B cell (primary cell): ENCODE measurements at regions not wholly inside any gene's neighbourhood (a gene's known extent, or its start where the extent isn't known, plus 50 kb on each side); places are given as distances from the start of the nearest gene placed in this dataset.

Experiments used
- ATAC-seq: fragments of 200-7000 bp; cut with Tn5 transposase; one replicate; pipeline ENCODE4 v1.10.0; 2021; ENCODE audit warnings: low read depth, mild to moderate bottlenecking, moderate number of reproducible peaks, moderate library complexity
- CTCF ChIA-PET: fragments of 350-600 bp; sonication (Branson Sonifier 250); formaldehyde crosslinking; loops from one replicate; lab custom pipeline; 2021; ENCODE audit warnings: antibody characterized with exemption, inconsistent platforms; lab: Charles Lee
- POLR2A ChIA-PET: fragments of 350-600 bp; sonication (Branson Sonifier 250); formaldehyde crosslinking; loops from one replicate; lab custom pipeline; 2021; ENCODE audit warnings: antibody characterized with exemption; lab: Charles Lee
- DNase-seq: peaks from one replicate; pipeline ENCODE4 v3.0.0; 2013
- H2AFZ ChIP-seq: 2 replicates; pipeline ENCODE4 v1.6.1; 2012; ENCODE audit warnings: mild to moderate bottlenecking, low read depth, low read length; ENCODE audit not compliant: insufficient read depth, poor library complexity, severe bottlenecking
- H3K27ac ChIP-seq, 2 donors: 1 replicate in 1 of 2; 2 replicates in 1 of 2; pipeline ENCODE4 v1.5.1; 2012 to 2013; ENCODE audit warnings: low read length in 2 of 2, mild to moderate bottlenecking in 2 of 2, moderate library complexity in 1 of 2
- H3K27me3 ChIP-seq, 4 experiments: fragments of 200-600 bp in 1 of 4; sonication (generic) in 1 of 4; replicated peaks in 1 of 4; 1 replicate in 2 of 4; 2 replicates in 2 of 4; pipeline versions ENCODE4 v1.6.1 to v1.7.0; 2013 to 2016; ENCODE audit warnings: low read length in 3 of 4, mild to moderate bottlenecking in 2 of 4, mixed read lengths in 1 of 4, moderate library complexity in 1 of 4; ENCODE audit not compliant: insufficient read depth in 4 of 4, control insufficient read depth in 3 of 4; ENCODE audit errors: control extremely low read depth in 1 of 4
- H3K36me3 ChIP-seq, 2 experiments: replicated peaks in 1 of 2; 1 replicate in 1 of 2; 2 replicates in 1 of 2; pipeline versions ENCODE4 v1.6.1 to v1.7.1; 2013; ENCODE audit warnings: low read length in 1 of 2; ENCODE audit not compliant: insufficient read depth in 2 of 2, control insufficient read depth in 1 of 2; ENCODE audit errors: control extremely low read depth in 1 of 2, extremely low read depth in 1 of 2
- H3K4me1 ChIP-seq, 2 donors: fragments of 200-600 bp in 1 of 2; sonication (generic) in 1 of 2; 1 replicate in 1 of 2; 2 replicates in 1 of 2; pipeline versions ENCODE4 v1.5.1 to v1.6.1; 2013 to 2017; ENCODE audit warnings: low read length in 2 of 2; ENCODE audit not compliant: control insufficient read depth in 2 of 2, insufficient read depth in 2 of 2
- H3K4me2 ChIP-seq: replicated peaks from 2 replicates; pipeline ENCODE3; 2012; ENCODE audit warnings: mild to moderate bottlenecking, low read depth, low read length; ENCODE audit not compliant: poor library complexity, severe bottlenecking
- H3K4me3 ChIP-seq, 5 experiments: fragments of 200-600 bp in 1 of 5; sonication (generic) in 1 of 5; 1 replicate in 3 of 5; 2 replicates in 2 of 5; pipeline versions ENCODE4 v1.5.1 to v1.7.0; 2011 to 2016; ENCODE audit warnings: low read length in 4 of 5, mild to moderate bottlenecking in 4 of 5, low read depth in 2 of 5, control low read depth in 1 of 5, moderate library complexity in 1 of 5; ENCODE audit not compliant: insufficient read depth in 1 of 5; ENCODE audit errors: control extremely low read depth in 1 of 5, extremely low read depth in 1 of 5
- H3K79me2 ChIP-seq: fragments of 200-600 bp; sonication (generic); one replicate; pipeline ENCODE4 v1.6.0; 2016; ENCODE audit warnings: low read length; ENCODE audit not compliant: control insufficient read depth, insufficient read depth
- H3K9ac ChIP-seq: fragments of 200-600 bp; sonication (generic); 2 replicates; pipeline ENCODE4 v1.6.1; 2017; ENCODE audit warnings: mild to moderate bottlenecking, low read length, moderate library complexity
- H3K9me3 ChIP-seq, 3 donors: one replicate each; pipeline versions ENCODE4 v1.6.1 to v1.7.1; 2013; ENCODE audit warnings: low read length in 2 of 3; ENCODE audit not compliant: control insufficient read depth in 2 of 3, insufficient read depth in 1 of 3; ENCODE audit errors: control extremely low read depth in 1 of 3
- H4K20me1 ChIP-seq: 2 replicates; pipeline ENCODE4 v1.6.0; 2012; ENCODE audit warnings: mild to moderate bottlenecking, low read length; ENCODE audit not compliant: insufficient read depth, control insufficient read depth, poor library complexity, severe bottlenecking
- H3K27ac Mint-ChIP-seq: one replicate; pipeline ENCODE4 v1.8.0; 2021; ENCODE audit warnings: mixed read lengths
- H3K27me3 Mint-ChIP-seq: one replicate; pipeline ENCODE4 v1.8.0; 2021; ENCODE audit warnings: mixed read lengths
- H3K4me1 Mint-ChIP-seq: one replicate; pipeline ENCODE4 v1.8.0; 2021; ENCODE audit warnings: mixed read lengths
- H3K4me3 Mint-ChIP-seq: one replicate; pipeline ENCODE4 v1.8.0; 2021; ENCODE audit warnings: mixed read lengths
- H3K9me3 Mint-ChIP-seq: one replicate; pipeline ENCODE4 v1.8.0; 2022; ENCODE audit warnings: mixed read lengths; ENCODE audit not compliant: insufficient read depth
- CTCF ChIP-seq: fragments of 200-600 bp; IDR thresholded peaks from one replicate; pipeline ENCODE4 v1.8.0; 2022; ENCODE audit warnings: antibody characterized with exemption, mild to moderate bottlenecking
- EZH2 ChIP-seq: IDR thresholded peaks from 2 replicates; pipeline ENCODE4 v1.6.1; 2012; ENCODE audit warnings: borderline replicate concordance, low read depth, mild to moderate bottlenecking, moderate library complexity, low read length; ENCODE audit not compliant: insufficient read depth, poor library complexity, severe bottlenecking
- WGBS: methylation state at CpG from one replicate; pipeline ENCODE4 v1.1.5; 2013; ENCODE audit warnings: missing lambda C conversion rate; ENCODE audit not compliant: insufficient coverage; 5-methylcytosine and 5-hydroxymethylcytosine counted together
- intact Hi-C: fragments of 100-400 bp; cut with micrococcal nuclease; formaldehyde crosslinking; loops from one replicate; pipeline ENCODE4 v1.10.0; 2022

- Histone ChIP-seq H3K27ac (no peak overlapping the region), H3K27me3 (no peaks in the 10 kb centered on the region), H3K36me3 (no peaks in the 10 kb centered on the region), H3K4me1 (no peaks in the 10 kb centered on the region), H2AFZ (no peak overlapping the region), H3K9me3 (peaks cover 0 to 7% (median 0%) of the 10 kb centered on the region in 3 donors), H4K20me1 (no peaks in the 10 kb centered on the region), H3K9ac (no peak overlapping the region), H3K4me2 (no peak overlapping the region), H3K4me3 (no peak overlapping the region), H3K79me2 (no peaks in the 10 kb centered on the region)
- ATAC-seq, result no peak
- intact Hi-C loops, result no loop called here
- TF ChIP-seq CTCF, result no peak
- TF ChIP-seq EZH2, result no peak
- no peaks in the 10 kb centered on the region for H3K9me3 Mint-ChIP-seq
- 84% methylated on average over 4 of the region's 5 CpGs for WGBS
- H3K27ac Mint-ChIP-seq, result no peak overlapping the region
- no peak overlapping the region for H3K4me3 Mint-ChIP-seq
- DNase-seq, result no peak
- CTCF ChIA-PET, result no interaction called here
- POLR2A ChIA-PET, result no interaction called here
- no peaks in the 10 kb centered on the region for H3K27me3 Mint-ChIP-seq
- no peaks in the 10 kb centered on the region for H3K4me1 Mint-ChIP-seq
Observed at GRCh38 chr2:239598732-239599090, 197.9 kb upstream of the HDAC4 start.

GRCh38 chr2:239598011-239598731, 197.4 kb upstream of the HDAC4 start:
- ATAC-seq, result no peak

More at GRCh38 chr2:239598011-239598731, 197.4 kb upstream of the HDAC4 start:
- no peaks in the 10 kb centered on the region for H4K20me1 ChIP-seq
- no peak overlapping the region for H3K4me2 ChIP-seq
- no peaks in the 10 kb centered on the region for H3K36me3 ChIP-seq
- no peaks in the 10 kb centered on the region for H3K27me3 ChIP-seq
- Mint-ChIP-seq H3K4me1 (no peaks in the 10 kb centered on the region), H3K9me3 (no peaks in the 10 kb centered on the region), H3K27me3 (no peaks in the 10 kb centered on the region), H3K27ac (no peak overlapping the region), H3K4me3 (no peak overlapping the region)
- H3K9me3 ChIP-seq, result peaks cover 0 to 11% (median 0%) of the 10 kb centered on the region in 3 donors
- H2AFZ ChIP-seq, result no peak overlapping the region
- intact Hi-C loops, result no loop called here
- no peaks in the 10 kb centered on the region for H3K79me2 ChIP-seq
- DNase-seq, result no peak
- no peaks in the 10 kb centered on the region for H3K4me1 ChIP-seq
- H3K27ac ChIP-seq, result no peak overlapping the region
- CTCF ChIA-PET, result no interaction called here
- no peak overlapping the region for H3K4me3 ChIP-seq
- no peak overlapping the region for H3K9ac ChIP-seq
- TF ChIP-seq EZH2, result no peak
- no peak for TF ChIP-seq CTCF
- POLR2A ChIA-PET, result no interaction called here
- 88% methylated on average over 13 of the region's 23 CpGs for WGBS
